Chondrocyte (in vitro differentiated cells): ENCODE measurements at regions not wholly inside any gene's neighbourhood (a gene's known extent, or its start where the extent isn't known, plus 50 kb on each side); places are given as distances from the start of the nearest gene placed in this dataset.

Experiments used
- DNase-seq: peaks from one replicate; pipeline ENCODE4 v3.0.0; 2021; ENCODE audit warnings: mixed read lengths, low spot score
- H3K27ac Mint-ChIP-seq: one replicate; pipeline ENCODE4 v1.8.0; 2021; ENCODE audit warnings: mild to moderate bottlenecking, moderate library complexity, mixed read lengths; ENCODE audit not compliant: unreplicated experiment
- H3K27me3 Mint-ChIP-seq: 2 replicates; pipeline ENCODE4 v1.8.0; 2021; ENCODE audit warnings: low read depth, mixed read lengths
- H3K36me3 Mint-ChIP-seq: 2 replicates; pipeline ENCODE4 v1.8.0; 2021; ENCODE audit warnings: low read depth, mixed read lengths
- H3K4me1 Mint-ChIP-seq: 2 replicates; pipeline ENCODE4 v1.8.0; 2021; ENCODE audit warnings: low read depth, mild to moderate bottlenecking, mixed read lengths
- H3K4me3 Mint-ChIP-seq: one replicate; pipeline ENCODE4 v1.8.0; 2021; ENCODE audit warnings: mild to moderate bottlenecking, moderate library complexity, mixed read lengths; ENCODE audit not compliant: unreplicated experiment
- H3K9me3 Mint-ChIP-seq: 2 replicates; pipeline ENCODE4 v1.8.0; 2021; ENCODE audit warnings: low read depth, mixed read lengths
- CTCF ChIP-seq: fragments of 200-600 bp; sonication (generic); IDR thresholded peaks from 2 replicates; pipeline ENCODE4 v1.5.0; 2021; ENCODE audit warnings: antibody characterized with exemption, mild to moderate bottlenecking, moderate library complexity

GRCh38 chr14:51455041-51455835 lies 196.5 kb upstream of the FRMD6 start:
- no peak for TF ChIP-seq CTCF
- no peaks in the 10 kb centered on the region for H3K27me3 Mint-ChIP-seq
- H3K9me3 Mint-ChIP-seq = no peaks in the 10 kb centered on the region
- H3K27ac Mint-ChIP-seq = no peak overlapping the region
- no peak for DNase-seq
- no peak overlapping the region for H3K4me3 Mint-ChIP-seq
- H3K4me1 Mint-ChIP-seq = peaks cover 26% of the 10 kb centered on the region
- no peaks in the 10 kb centered on the region for H3K36me3 Mint-ChIP-seq

GRCh38 chr14:51457843-51458562 lies 193.7 kb upstream of the FRMD6 start:
- DNase-seq = no peak
- no peak for TF ChIP-seq CTCF
- Mint-ChIP-seq H3K27ac (no peak overlapping the region), H3K9me3 (no peaks in the 10 kb centered on the region), H3K4me3 (no peak overlapping the region), H3K4me1 (peaks cover 26% of the 10 kb centered on the region), H3K27me3 (no peaks in the 10 kb centered on the region), H3K36me3 (no peaks in the 10 kb centered on the region)

- Mint-ChIP-seq H3K4me3 (no peak overlapping the region), H3K27ac (no peak overlapping the region), H3K36me3 (no peaks in the 10 kb centered on the region), H3K4me1 (peaks cover 26% of the 10 kb centered on the region), H3K27me3 (no peaks in the 10 kb centered on the region), H3K9me3 (no peaks in the 10 kb centered on the region)
- no peak for DNase-seq
- no peak for TF ChIP-seq CTCF
Measured at GRCh38 chr14:51458563-51458955, 193.2 kb upstream of the FRMD6 start.

- Mint-ChIP-seq H3K9me3 (no peaks in the 10 kb centered on the region), H3K4me3 (no peak overlapping the region), H3K27me3 (no peaks in the 10 kb centered on the region), H3K4me1 (peaks cover 18% of the 10 kb centered on the region), H3K27ac (no peak overlapping the region), H3K36me3 (no peaks in the 10 kb centered on the region)
- peak; percentile 24 for TF ChIP-seq CTCF
- DNase-seq = no peak
Measured at GRCh38 chr14:51460011-51460410, 191.7 kb upstream of the FRMD6 start.

DNA sequence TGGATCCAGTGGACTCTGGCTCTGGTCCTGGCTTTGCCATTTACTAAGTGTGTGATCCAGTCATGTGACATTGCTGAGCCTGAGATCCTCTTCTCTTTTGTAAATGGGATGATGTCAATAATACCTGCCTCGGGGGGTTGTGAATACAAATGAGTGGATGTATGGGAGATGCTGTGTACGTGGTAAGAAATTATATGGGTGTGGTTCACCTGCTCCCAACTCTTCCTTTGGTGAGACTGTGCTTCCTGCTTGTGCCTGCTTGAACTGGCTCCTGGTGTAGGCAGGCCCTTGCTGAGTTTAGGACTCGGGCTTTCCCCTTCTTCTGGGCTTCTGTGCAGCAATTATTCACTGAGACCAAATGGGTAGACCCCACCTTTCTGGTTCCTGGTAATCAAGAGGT lies 189.5 kb upstream of the FRMD6 start:
- Mint-ChIP-seq H3K9me3 (no peaks in the 10 kb centered on the region), H3K4me3 (no peak overlapping the region), H3K27me3 (no peaks in the 10 kb centered on the region), H3K4me1 (peaks cover 10% of the 10 kb centered on the region), H3K27ac (no peak overlapping the region), H3K36me3 (no peaks in the 10 kb centered on the region)
- no peak for TF ChIP-seq CTCF
- DNase-seq = no peak
